Loucy (cell line): ENCODE measurements at regions not wholly inside any gene's neighbourhood (a gene's known extent, or its start where the extent isn't known, plus 50 kb on each side); places are given as distances from the start of the nearest gene placed in this dataset.

Experiments
- H2AFZ ChIP-seq: fragments of 200-600 bp; sonication (generic); 2 replicates; pipeline ENCODE4 v1.6.0; 2016; ENCODE audit warnings: antibody characterized with exemption, mild to moderate bottlenecking, low read length, moderate library complexity
- H3F3A ChIP-seq: fragments of 200-600 bp; 2 replicates; pipeline ENCODE4 v1.6.0; 2016; ENCODE audit warnings: antibody characterized with exemption, low read depth, mild to moderate bottlenecking
- H3K27me3 ChIP-seq: fragments of 200-600 bp; sonication (generic); 2 replicates; pipeline ENCODE4 v1.6.1; 2014; ENCODE audit warnings: low read length, mild to moderate bottlenecking; ENCODE audit not compliant: insufficient read depth, poor library complexity, severe bottlenecking
- H3K36me3 ChIP-seq: fragments of 200-600 bp; sonication (generic); 2 replicates; pipeline ENCODE4 v1.6.1; 2016; ENCODE audit warnings: low read length; ENCODE audit not compliant: insufficient read depth
- H3K4me1 ChIP-seq: fragments of 200-600 bp; sonication (generic); 2 replicates; pipeline ENCODE4 v1.5.1; 2014; ENCODE audit warnings: low read length, mild to moderate bottlenecking; ENCODE audit not compliant: insufficient read depth, poor library complexity, severe bottlenecking
- H3K4me2 ChIP-seq: fragments of 200-600 bp; sonication (generic); 2 replicates; pipeline ENCODE4 v1.6.0; 2014; ENCODE audit warnings: antibody characterized with exemption, low read length, low read depth, mild to moderate bottlenecking; ENCODE audit not compliant: poor library complexity, severe bottlenecking
- H3K4me3 ChIP-seq: fragments of 200-600 bp; sonication (generic); 2 replicates; pipeline ENCODE4 v1.5.1; 2014; ENCODE audit warnings: low read length, mild to moderate bottlenecking, mixed read lengths; ENCODE audit not compliant: poor library complexity, severe bottlenecking
- H3K79me2 ChIP-seq: fragments of 200-600 bp; sonication (generic); 2 replicates; pipeline ENCODE4 v1.6.1; 2014; ENCODE audit warnings: low read length; ENCODE audit not compliant: insufficient read depth
- H3K9ac ChIP-seq: fragments of 200-600 bp; sonication (generic); 2 replicates; pipeline ENCODE4 v1.6.0; 2014; ENCODE audit warnings: mild to moderate bottlenecking, low read depth, low read length, moderate library complexity; ENCODE audit not compliant: poor library complexity, severe bottlenecking
- H3K9me2 ChIP-seq: fragments of 200-600 bp; sonication (generic); replicated peaks from 2 replicates; pipeline ENCODE4 v1.6.1; 2016; ENCODE audit warnings: low read depth, low read length, mixed read lengths
- H3K9me3 ChIP-seq: fragments of 200-600 bp; sonication (generic); 2 replicates; pipeline ENCODE4 v1.6.1; 2014; ENCODE audit warnings: mild to moderate bottlenecking, antibody characterized with exemption, low read length, low read depth; ENCODE audit not compliant: insufficient read depth
- H4K20me1 ChIP-seq: fragments of 200-600 bp; sonication (generic); 2 replicates; pipeline ENCODE4 v1.6.0; 2014; ENCODE audit warnings: antibody characterized with exemption, low read length, mild to moderate bottlenecking; ENCODE audit not compliant: insufficient read depth, poor library complexity, severe bottlenecking
- EZH2phosphoT487 ChIP-seq: fragments of 200-600 bp; IDR thresholded peaks from 2 replicates; pipeline ENCODE4 v1.6.1; 2018; ENCODE audit warnings: antibody characterized with exemption, mild to moderate bottlenecking, moderate library complexity, borderline replicate concordance
- TF ChIP-seq, protein P1 (sequence below): fragments of 200-600 bp; sonication (generic); conservative IDR thresholded peaks from 2 replicates; pipeline ENCODE4 v1.5.1; 2014; ENCODE audit warnings: mild to moderate bottlenecking, antibody characterized with exemption, low read length

DNA sequence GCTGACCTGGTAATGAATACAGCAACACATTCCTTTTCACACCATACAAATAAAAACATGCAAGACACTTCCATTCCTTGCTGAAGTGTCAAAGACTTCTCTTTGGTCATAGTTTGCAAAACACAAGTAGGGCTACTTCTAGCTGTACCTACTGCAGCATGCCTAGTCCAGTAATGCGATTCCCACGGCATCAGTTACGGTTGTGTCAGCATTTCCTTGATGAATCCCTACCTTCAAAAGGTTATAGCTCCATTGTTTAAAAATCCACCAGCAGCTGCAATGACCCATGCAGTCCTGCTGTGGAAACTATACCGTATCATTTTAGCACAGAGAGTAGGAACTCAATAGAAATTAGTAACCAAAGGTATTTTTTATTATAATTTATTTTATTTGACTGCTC, 1371.5 kb downstream of the EPHA7 start:
- H3K4me1 ChIP-seq: no peaks in the 10 kb centered on the region
- no peaks in the 10 kb centered on the region for H4K20me1 ChIP-seq
- TF ChIP-seq, protein P1, sequence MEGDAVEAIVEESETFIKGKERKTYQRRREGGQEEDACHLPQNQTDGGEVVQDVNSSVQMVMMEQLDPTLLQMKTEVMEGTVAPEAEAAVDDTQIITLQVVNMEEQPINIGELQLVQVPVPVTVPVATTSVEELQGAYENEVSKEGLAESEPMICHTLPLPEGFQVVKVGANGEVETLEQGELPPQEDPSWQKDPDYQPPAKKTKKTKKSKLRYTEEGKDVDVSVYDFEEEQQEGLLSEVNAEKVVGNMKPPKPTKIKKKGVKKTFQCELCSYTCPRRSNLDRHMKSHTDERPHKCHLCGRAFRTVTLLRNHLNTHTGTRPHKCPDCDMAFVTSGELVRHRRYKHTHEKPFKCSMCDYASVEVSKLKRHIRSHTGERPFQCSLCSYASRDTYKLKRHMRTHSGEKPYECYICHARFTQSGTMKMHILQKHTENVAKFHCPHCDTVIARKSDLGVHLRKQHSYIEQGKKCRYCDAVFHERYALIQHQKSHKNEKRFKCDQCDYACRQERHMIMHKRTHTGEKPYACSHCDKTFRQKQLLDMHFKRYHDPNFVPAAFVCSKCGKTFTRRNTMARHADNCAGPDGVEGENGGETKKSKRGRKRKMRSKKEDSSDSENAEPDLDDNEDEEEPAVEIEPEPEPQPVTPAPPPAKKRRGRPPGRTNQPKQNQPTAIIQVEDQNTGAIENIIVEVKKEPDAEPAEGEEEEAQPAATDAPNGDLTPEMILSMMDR: no peak
- TF ChIP-seq EZH2phosphoT487: no peak
- H3K9me3 ChIP-seq: no peaks in the 10 kb centered on the region
- H3K9me2 ChIP-seq: no peaks in the 10 kb centered on the region
- no peak overlapping the region for H2AFZ ChIP-seq
- H3K9ac ChIP-seq: no peak overlapping the region
- no peaks in the 10 kb centered on the region for H3K79me2 ChIP-seq
- H3K4me2 ChIP-seq: no peak overlapping the region
- no peak overlapping the region for H3K4me3 ChIP-seq
- no peaks in the 10 kb centered on the region for H3K36me3 ChIP-seq
- no peaks in the 10 kb centered on the region for H3F3A ChIP-seq
- H3K27me3 ChIP-seq: no peaks in the 10 kb centered on the region

DNA sequence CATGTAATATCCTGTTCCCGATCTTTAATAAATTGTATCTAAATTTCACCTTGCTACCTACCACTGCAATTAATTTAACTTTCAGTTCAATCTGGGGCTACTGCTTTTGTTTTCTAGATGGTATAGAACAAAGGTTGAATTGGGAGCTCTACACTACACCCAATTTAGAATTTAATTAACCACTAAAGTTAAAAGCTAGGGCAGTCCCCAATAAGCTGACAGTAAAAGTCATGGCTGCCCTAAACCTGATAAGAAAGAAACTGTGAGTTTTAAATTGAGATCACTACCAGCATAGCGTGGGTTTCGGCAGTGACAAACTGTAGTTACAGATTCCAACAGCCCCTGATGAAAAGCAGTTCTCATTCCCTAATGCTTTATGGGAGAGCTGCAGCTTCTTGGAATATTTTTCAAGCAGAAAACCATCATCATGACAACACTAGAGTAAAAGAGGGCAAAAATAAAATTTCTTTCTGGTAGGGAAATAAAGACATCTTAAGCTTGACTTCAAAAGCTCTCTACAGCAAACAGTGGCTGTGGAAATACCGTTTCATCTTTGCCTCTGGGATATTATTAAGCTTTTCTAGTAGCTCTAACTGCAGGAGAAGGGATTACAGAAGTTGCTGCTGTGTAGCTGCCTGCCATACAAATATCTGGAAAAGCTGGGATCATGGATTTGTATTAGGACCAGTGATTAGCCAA, 1372.1 kb downstream of the EPHA7 start:
- Histone ChIP-seq H3K27me3 (no peaks in the 10 kb centered on the region), H3K4me2 (no peak overlapping the region), H3K4me1 (no peaks in the 10 kb centered on the region), H3F3A (no peaks in the 10 kb centered on the region), H3K4me3 (no peak overlapping the region), H3K9me2 (no peaks in the 10 kb centered on the region), H3K36me3 (no peaks in the 10 kb centered on the region), H2AFZ (no peak overlapping the region), H4K20me1 (no peaks in the 10 kb centered on the region), H3K9me3 (no peaks in the 10 kb centered on the region), H3K79me2 (no peaks in the 10 kb centered on the region), H3K9ac (no peak overlapping the region)
- TF ChIP-seq, protein P1: no peak
- TF ChIP-seq EZH2phosphoT487: no peak

DNA sequence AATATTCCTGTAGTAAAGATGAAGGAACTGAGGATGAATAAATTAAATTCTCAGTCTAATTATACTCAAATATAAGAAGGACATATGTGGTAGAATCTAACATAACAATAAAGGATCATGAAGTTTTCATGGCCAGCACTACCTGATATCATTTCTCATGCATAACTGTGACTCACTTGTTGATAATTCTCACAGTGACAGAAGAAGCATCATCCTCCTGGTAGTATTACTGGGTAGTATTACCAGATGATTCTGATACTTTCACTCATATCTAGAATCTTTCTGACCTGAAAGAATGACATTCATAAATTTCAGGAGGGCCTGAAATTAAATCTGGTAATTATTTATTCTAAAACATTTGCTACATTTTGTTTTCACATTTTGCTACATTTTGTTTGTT, 1375.0 kb downstream of the EPHA7 start:
- no peak for TF ChIP-seq EZH2phosphoT487
- TF ChIP-seq, protein P1: no peak
- H3F3A ChIP-seq: no peaks in the 10 kb centered on the region
- H3K9me3 ChIP-seq: no peaks in the 10 kb centered on the region
- H4K20me1 ChIP-seq: no peaks in the 10 kb centered on the region
- no peaks in the 10 kb centered on the region for H3K36me3 ChIP-seq
- no peak overlapping the region for H3K4me3 ChIP-seq
- no peak overlapping the region for H3K9ac ChIP-seq
- H3K9me2 ChIP-seq: no peaks in the 10 kb centered on the region
- H3K4me2 ChIP-seq: no peak overlapping the region
- no peaks in the 10 kb centered on the region for H3K27me3 ChIP-seq
- no peaks in the 10 kb centered on the region for H3K79me2 ChIP-seq
- H3K4me1 ChIP-seq: no peaks in the 10 kb centered on the region
- no peak overlapping the region for H2AFZ ChIP-seq
